PC-9 (cell line): ENCODE measurements at regions not wholly inside any gene's neighbourhood (a gene's known extent, or its start where the extent isn't known, plus 50 kb on each side); places are given as distances from the start of the nearest gene placed in this dataset.
A peak's percentile ranks its signal among the peaks of the same experiment; 100 is the strongest.

Source experiments
- BruUV-seq: library from RNA; stranded (reverse); fragments of 400-500 nt; replicated peaks from 2 replicates; lab custom pipeline; 2021; lab: Mats Ljungman, UMichigan
- CTCF ChIA-PET: fragments of 300-600 bp; sonication (Branson Sonifier 250); formaldehyde crosslinking; loops from one replicate; lab custom pipeline; 2022; ENCODE audit warnings: antibody characterized with exemption; lab: Charles Lee
- POLR2A ChIA-PET: fragments of 300-600 bp; sonication (Branson Sonifier 250); formaldehyde crosslinking; loops from one replicate; lab custom pipeline; 2022; ENCODE audit warnings: antibody characterized with exemption; ENCODE audit not compliant: unreplicated experiment; lab: Charles Lee
- DNase-seq, 2 experiments: peaks; one replicate each; pipeline versions ENCODE4 v3.0.0 to v3.0.0-alpha.2; 2015 to 2022; ENCODE audit warnings: mixed read lengths in 1 of 2
- H2AFZ ChIP-seq: fragments of 200-600 bp; sonication (generic); 2 replicates; pipeline ENCODE4 v1.8.1; 2017; ENCODE audit warnings: antibody characterized with exemption
- H3F3A ChIP-seq: fragments of 200-600 bp; sonication (generic); 2 replicates; pipeline ENCODE4 v1.8.1; 2017; ENCODE audit warnings: antibody characterized with exemption, mild to moderate bottlenecking, low read depth; ENCODE audit not compliant: insufficient read depth
- H3K27ac ChIP-seq: fragments of 200-600 bp; sonication (generic); 2 replicates; pipeline ENCODE4 v1.6.1; 2016; ENCODE audit warnings: mixed run types
- H3K27me3 ChIP-seq: fragments of 200-600 bp; sonication (generic); 2 replicates; pipeline ENCODE4 v1.6.1; 2016; ENCODE audit warnings: low read depth, mixed run types; ENCODE audit not compliant: insufficient read depth
- H3K36me3 ChIP-seq: fragments of 200-600 bp; sonication (generic); 2 replicates; pipeline ENCODE4 v1.6.1; 2016; ENCODE audit warnings: low read depth, mixed run types
- H3K4me1 ChIP-seq: fragments of 200-600 bp; sonication (generic); replicated peaks from 2 replicates; pipeline ENCODE4 v1.6.1; 2016; ENCODE audit warnings: mixed run types; ENCODE audit not compliant: insufficient read depth
- H3K4me2 ChIP-seq: fragments of 200-600 bp; sonication (generic); 2 replicates; pipeline ENCODE4 v1.6.1; 2017; ENCODE audit warnings: mixed run types
- H3K4me3 ChIP-seq: fragments of 200-600 bp; sonication (generic); 2 replicates; pipeline ENCODE4 v1.6.1; 2016; ENCODE audit warnings: mixed run types
- H3K79me2 ChIP-seq: fragments of 200-600 bp; sonication (generic); 2 replicates; pipeline ENCODE4 v1.6.1; 2017; ENCODE audit warnings: low read depth, mixed run types
- H3K9me2 ChIP-seq: fragments of 200-600 bp; sonication (generic); 2 replicates; pipeline ENCODE4 v1.8.1; 2017; ENCODE audit warnings: mild to moderate bottlenecking; ENCODE audit not compliant: insufficient read depth
- H3K9me3 ChIP-seq: fragments of 200-600 bp; sonication (generic); 2 replicates; pipeline ENCODE4 v1.8.1; 2016; ENCODE audit warnings: low read depth; ENCODE audit not compliant: insufficient read depth
- H4K20me1 ChIP-seq: fragments of 200-600 bp; sonication (generic); 2 replicates; pipeline ENCODE4 v1.8.1; 2017; ENCODE audit not compliant: insufficient read depth
- EZH2 ChIP-seq: fragments of 200-600 bp; sonication (generic); IDR thresholded peaks from 2 replicates; pipeline ENCODE4 v1.8.0; 2017; ENCODE audit warnings: antibody characterized with exemption, low read depth
- intact Hi-C: fragments of 100-400 bp; cut with micrococcal nuclease; formaldehyde crosslinking; loops from one replicate; pipeline ENCODE4 v1.10.0; 2022; ENCODE audit not compliant: unreplicated experiment
- TF ChIP-seq, protein P1 (sequence below): fragments of 200-600 bp; sonication (generic); conservative IDR thresholded peaks from 2 replicates; pipeline ENCODE4 v1.6.1; 2017; ENCODE audit warnings: mixed run types, antibody characterized with exemption, mild to moderate bottlenecking, moderate library complexity

GRCh38 chr1:80891871-80892270 is 908.9 kb upstream of the ADGRL2 start:
- DNase-seq, result no peak
- Histone ChIP-seq H3K27me3 (no peaks in the 10 kb centered on the region), H3K79me2 (no peaks in the 10 kb centered on the region), H3K9me3 (no peaks in the 10 kb centered on the region), H3K9me2 (no peaks in the 10 kb centered on the region), H3K27ac (no peak overlapping the region), H4K20me1 (no peaks in the 10 kb centered on the region), H2AFZ (no peak overlapping the region), H3K36me3 (no peaks in the 10 kb centered on the region), H3K4me3 (no peak overlapping the region), H3K4me2 (no peak overlapping the region), H3K4me1 (no peaks in the 10 kb centered on the region), H3F3A (no peaks in the 10 kb centered on the region)
- intact Hi-C loops, result no loop called here
- TF ChIP-seq, protein P1, sequence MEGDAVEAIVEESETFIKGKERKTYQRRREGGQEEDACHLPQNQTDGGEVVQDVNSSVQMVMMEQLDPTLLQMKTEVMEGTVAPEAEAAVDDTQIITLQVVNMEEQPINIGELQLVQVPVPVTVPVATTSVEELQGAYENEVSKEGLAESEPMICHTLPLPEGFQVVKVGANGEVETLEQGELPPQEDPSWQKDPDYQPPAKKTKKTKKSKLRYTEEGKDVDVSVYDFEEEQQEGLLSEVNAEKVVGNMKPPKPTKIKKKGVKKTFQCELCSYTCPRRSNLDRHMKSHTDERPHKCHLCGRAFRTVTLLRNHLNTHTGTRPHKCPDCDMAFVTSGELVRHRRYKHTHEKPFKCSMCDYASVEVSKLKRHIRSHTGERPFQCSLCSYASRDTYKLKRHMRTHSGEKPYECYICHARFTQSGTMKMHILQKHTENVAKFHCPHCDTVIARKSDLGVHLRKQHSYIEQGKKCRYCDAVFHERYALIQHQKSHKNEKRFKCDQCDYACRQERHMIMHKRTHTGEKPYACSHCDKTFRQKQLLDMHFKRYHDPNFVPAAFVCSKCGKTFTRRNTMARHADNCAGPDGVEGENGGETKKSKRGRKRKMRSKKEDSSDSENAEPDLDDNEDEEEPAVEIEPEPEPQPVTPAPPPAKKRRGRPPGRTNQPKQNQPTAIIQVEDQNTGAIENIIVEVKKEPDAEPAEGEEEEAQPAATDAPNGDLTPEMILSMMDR, result no peak
- TF ChIP-seq EZH2, result no peak
- CTCF ChIA-PET, result no interaction called here
- POLR2A ChIA-PET, result no interaction called here
- BruUV-seq, result no TSS peak

- Histone ChIP-seq H3F3A (no peaks in the 10 kb centered on the region), H4K20me1 (no peaks in the 10 kb centered on the region), H2AFZ (no peak overlapping the region), H3K27me3 (no peaks in the 10 kb centered on the region), H3K4me3 (no peak overlapping the region), H3K4me1 (peaks cover 9% of the 10 kb centered on the region), H3K9me2 (no peaks in the 10 kb centered on the region), H3K9me3 (0 out of 2 replicates have a peak, but pooled peaks cover 8% of the 10 kb centered on the region), H3K36me3 (no peaks in the 10 kb centered on the region), H3K4me2 (peak overlapping the region; percentile 15), H3K79me2 (no peaks in the 10 kb centered on the region), H3K27ac (no peak overlapping the region)
- intact Hi-C loops, result no loop called here
- ChIA-PET CTCF (no interaction called here), POLR2A (no interaction called here)
- DNase-seq, result peak in 1 of 2 experiments; percentile 79
- BruUV-seq, result no TSS peak
- TF ChIP-seq EZH2, result no peak
- TF ChIP-seq, protein P1, result no peak
These were observed 918.2 kb upstream of the ADGRL2 start for GRCh38 chr1:80882553-80882952.

DNA sequence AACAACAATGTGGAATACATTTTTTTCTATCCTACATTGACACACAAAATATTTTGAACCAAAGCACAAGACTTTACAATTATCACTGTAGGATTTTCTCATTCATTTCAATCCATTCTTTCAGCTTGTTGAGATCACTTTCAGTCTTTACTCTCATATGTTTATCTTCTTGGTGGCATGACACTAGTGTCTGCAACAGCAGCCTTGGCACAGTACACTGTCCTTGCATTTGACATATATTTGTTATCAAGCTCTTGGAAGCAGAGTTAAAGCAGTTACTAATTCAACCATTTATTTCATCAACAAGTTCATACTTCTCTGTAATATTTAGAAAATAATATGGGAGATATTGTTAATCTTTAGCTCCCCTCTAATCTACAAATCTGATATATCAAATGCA is 922.4 kb upstream of the ADGRL2 start:
- no peaks in the 10 kb centered on the region for H3K36me3 ChIP-seq
- peaks cover 9% of the 10 kb centered on the region for H3K4me1 ChIP-seq
- H3K4me2 ChIP-seq, result no peak overlapping the region
- no peak overlapping the region for H3K27ac ChIP-seq
- no peak for DNase-seq
- H3F3A ChIP-seq, result no peaks in the 10 kb centered on the region
- no TSS peak for BruUV-seq
- no peaks in the 10 kb centered on the region for H3K79me2 ChIP-seq
- no peaks in the 10 kb centered on the region for H4K20me1 ChIP-seq
- 0 out of 2 replicates have a peak, but pooled peaks cover 6% of the 10 kb centered on the region for H3K9me3 ChIP-seq
- H3K9me2 ChIP-seq, result no peaks in the 10 kb centered on the region
- no peak overlapping the region for H3K4me3 ChIP-seq
- intact Hi-C loops, result no loop called here
- TF ChIP-seq EZH2, result no peak
- TF ChIP-seq, protein P1, result no peak
- H3K27me3 ChIP-seq, result no peaks in the 10 kb centered on the region
- ChIA-PET POLR2A (no interaction called here), CTCF (no interaction called here)
- no peak overlapping the region for H2AFZ ChIP-seq
